A673 (cell line): ENCODE measurements at regions not wholly inside any gene's neighbourhood (a gene's known extent, or its start where the extent isn't known, plus 50 kb on each side); places are given as distances from the start of the nearest gene placed in this dataset.

ENCODE experiments used
- BruUV-seq: library from RNA; stranded (reverse); fragments of 400-500 nt; replicated peaks from 2 replicates; lab custom pipeline; 2021; lab: Mats Ljungman, UMichigan
- CTCF ChIA-PET: fragments of 300-600 bp; sonication (Branson Sonifier 250); formaldehyde crosslinking; loops from one replicate; lab custom pipeline; 2022; ENCODE audit warnings: antibody characterized with exemption; lab: Charles Lee
- POLR2A ChIA-PET: fragments of 300-600 bp; sonication (Branson Sonifier 250); formaldehyde crosslinking; loops from one replicate; lab custom pipeline; 2022; ENCODE audit warnings: antibody characterized with exemption; ENCODE audit not compliant: low non-redundant PET; lab: Charles Lee
- DNase-seq: peaks from one replicate; pipeline ENCODE4 v3.0.0-alpha.2; 2015; ENCODE audit warnings: low spot score
- H3K27ac ChIP-seq: fragments of 200-600 bp; sonication (generic); 2 replicates; pipeline ENCODE4 v1.5.1; 2016; ENCODE audit warnings: mixed run types, low read depth, mild to moderate bottlenecking, mixed read lengths, antibody characterized with exemption, low read length; ENCODE audit not compliant: poor library complexity, severe bottlenecking
- H3K27me3 ChIP-seq: fragments of 200-600 bp; sonication (generic); replicated peaks from 2 replicates; pipeline ENCODE4 v1.6.1; 2017; ENCODE audit warnings: mixed run types, low read depth, mild to moderate bottlenecking, mixed read lengths, antibody characterized with exemption, low read length; ENCODE audit not compliant: insufficient read depth, poor library complexity
- H3K36me3 ChIP-seq: fragments of 200-600 bp; sonication (generic); 2 replicates; pipeline ENCODE4 v1.6.1; 2016; ENCODE audit warnings: mixed run types, mild to moderate bottlenecking, mixed read lengths, antibody characterized with exemption, low read length; ENCODE audit not compliant: insufficient read depth, poor library complexity, severe bottlenecking
- H3K4me1 ChIP-seq: fragments of 200-600 bp; sonication (generic); 2 replicates; pipeline ENCODE4 v1.6.1; 2017; ENCODE audit warnings: mixed run types, mild to moderate bottlenecking, mixed read lengths, antibody characterized with exemption, low read length; ENCODE audit not compliant: insufficient read depth, poor library complexity, severe bottlenecking
- H3K4me3 ChIP-seq: fragments of 200-600 bp; sonication (generic); 2 replicates; pipeline ENCODE4 v1.5.1; 2016; ENCODE audit warnings: low read depth, mixed run types, mild to moderate bottlenecking, mixed read lengths, low read length; ENCODE audit not compliant: poor library complexity, severe bottlenecking
- H3K9me3 ChIP-seq: fragments of 200-600 bp; sonication (generic); 2 replicates; pipeline ENCODE4 v1.6.1; 2016; ENCODE audit warnings: mixed run types, low read depth, mild to moderate bottlenecking, mixed read lengths, antibody characterized with exemption, low read length; ENCODE audit not compliant: poor library complexity, severe bottlenecking
- EZH2 ChIP-seq: fragments of 200-600 bp; sonication (generic); IDR thresholded peaks from 2 replicates; pipeline ENCODE4 v1.6.1; 2017; ENCODE audit warnings: borderline replicate concordance, low read depth, mild to moderate bottlenecking, mixed read lengths, antibody characterized with exemption, low read length; ENCODE audit not compliant: poor library complexity, severe bottlenecking
- intact Hi-C: fragments of 100-400 bp; cut with micrococcal nuclease; formaldehyde crosslinking; loops from one replicate; pipeline ENCODE4 v1.10.0; 2022; ENCODE audit not compliant: unreplicated experiment
- TF ChIP-seq, protein P1 (sequence below): fragments of 300-800, 200-600 bp; sonication (generic); conservative IDR thresholded peaks from 2 replicates; pipeline ENCODE4 v1.5.1; 2017; ENCODE audit warnings: low read depth, mild to moderate bottlenecking, antibody characterized with exemption, low read length, moderate library complexity, mixed read lengths

GRCh38 chr20:54407459-54407858, 67.9 kb upstream of the DOK5 start:
- no peak for TF ChIP-seq EZH2
- TF ChIP-seq, protein P1, sequence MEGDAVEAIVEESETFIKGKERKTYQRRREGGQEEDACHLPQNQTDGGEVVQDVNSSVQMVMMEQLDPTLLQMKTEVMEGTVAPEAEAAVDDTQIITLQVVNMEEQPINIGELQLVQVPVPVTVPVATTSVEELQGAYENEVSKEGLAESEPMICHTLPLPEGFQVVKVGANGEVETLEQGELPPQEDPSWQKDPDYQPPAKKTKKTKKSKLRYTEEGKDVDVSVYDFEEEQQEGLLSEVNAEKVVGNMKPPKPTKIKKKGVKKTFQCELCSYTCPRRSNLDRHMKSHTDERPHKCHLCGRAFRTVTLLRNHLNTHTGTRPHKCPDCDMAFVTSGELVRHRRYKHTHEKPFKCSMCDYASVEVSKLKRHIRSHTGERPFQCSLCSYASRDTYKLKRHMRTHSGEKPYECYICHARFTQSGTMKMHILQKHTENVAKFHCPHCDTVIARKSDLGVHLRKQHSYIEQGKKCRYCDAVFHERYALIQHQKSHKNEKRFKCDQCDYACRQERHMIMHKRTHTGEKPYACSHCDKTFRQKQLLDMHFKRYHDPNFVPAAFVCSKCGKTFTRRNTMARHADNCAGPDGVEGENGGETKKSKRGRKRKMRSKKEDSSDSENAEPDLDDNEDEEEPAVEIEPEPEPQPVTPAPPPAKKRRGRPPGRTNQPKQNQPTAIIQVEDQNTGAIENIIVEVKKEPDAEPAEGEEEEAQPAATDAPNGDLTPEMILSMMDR: no peak
- intact Hi-C loops: no loop called here

DNA sequence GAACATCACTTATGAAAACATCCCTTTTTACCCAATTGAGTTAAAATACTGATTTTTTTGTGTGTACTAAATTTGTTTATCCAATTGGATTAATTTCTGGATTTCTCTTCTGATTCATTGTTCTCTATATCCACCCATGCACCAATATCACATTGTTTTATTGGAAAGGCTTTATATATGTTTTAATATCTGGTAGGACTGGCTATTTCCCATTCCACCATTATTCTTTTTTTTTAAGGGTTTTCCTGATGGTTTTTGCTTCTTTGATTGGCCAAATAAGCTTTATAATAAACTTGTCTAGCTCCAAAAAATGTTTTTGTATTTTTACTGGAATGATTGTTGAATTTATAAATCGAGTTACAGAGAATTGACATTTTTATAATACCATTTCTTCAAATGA, 59.4 kb upstream of the DOK5 start:
- H3K4me3 ChIP-seq: no peak overlapping the region
- H3K27ac ChIP-seq: no peak overlapping the region
- H3K4me1 ChIP-seq: no peaks in the 10 kb centered on the region
- intact Hi-C loops: no loop called here
- H3K27me3 ChIP-seq: peaks cover 76% of the 10 kb centered on the region
- H3K36me3 ChIP-seq: no peaks in the 10 kb centered on the region
- ChIA-PET CTCF (no interaction called here), POLR2A (no interaction called here)
- TF ChIP-seq, protein P1: no peak
- TF ChIP-seq EZH2: no peak
- no peaks in the 10 kb centered on the region for H3K9me3 ChIP-seq
- no peak for DNase-seq
- BruUV-seq: no TSS peak

More at GRCh38 chr20:54407459-54407858, 67.9 kb upstream of the DOK5 start:
- DNase-seq: no peak
- BruUV-seq: no TSS peak
- Histone ChIP-seq H3K27ac (no peak overlapping the region), H3K9me3 (no peaks in the 10 kb centered on the region), H3K27me3 (peaks cover 75% of the 10 kb centered on the region), H3K36me3 (no peaks in the 10 kb centered on the region), H3K4me3 (no peak overlapping the region), H3K4me1 (no peaks in the 10 kb centered on the region)
- ChIA-PET CTCF (no interaction called here), POLR2A (no interaction called here)

GRCh38 chr20:54416770-54417169, 58.6 kb upstream of the DOK5 start:
- no peaks in the 10 kb centered on the region for H3K9me3 ChIP-seq
- H3K27ac ChIP-seq: no peak overlapping the region
- peaks cover 70% of the 10 kb centered on the region for H3K27me3 ChIP-seq
- TF ChIP-seq, protein P1: no peak
- no peak for TF ChIP-seq EZH2
- no TSS peak for BruUV-seq
- intact Hi-C loops: no loop called here
- CTCF ChIA-PET: no interaction called here
- H3K36me3 ChIP-seq: no peaks in the 10 kb centered on the region
- peak; percentile 4 for DNase-seq
- no peaks in the 10 kb centered on the region for H3K4me1 ChIP-seq
- POLR2A ChIA-PET: no interaction called here
- H3K4me3 ChIP-seq: no peak overlapping the region
